Activated CD4-positive, alpha-beta T cell treated with anti-CD3 and anti-CD28 coated beads, Interleukin-2, amount 50 U/mL, for 16 hours (primary cell): ENCODE measurements at regions not wholly inside any gene's neighbourhood (a gene's known extent, or its start where the extent isn't known, plus 50 kb on each side); places are given as distances from the start of the nearest gene placed in this dataset.

Experiments
- DNase-seq: peaks from one replicate; pipeline ENCODE4 v3.0.0-alpha.2; 2020

DNA sequence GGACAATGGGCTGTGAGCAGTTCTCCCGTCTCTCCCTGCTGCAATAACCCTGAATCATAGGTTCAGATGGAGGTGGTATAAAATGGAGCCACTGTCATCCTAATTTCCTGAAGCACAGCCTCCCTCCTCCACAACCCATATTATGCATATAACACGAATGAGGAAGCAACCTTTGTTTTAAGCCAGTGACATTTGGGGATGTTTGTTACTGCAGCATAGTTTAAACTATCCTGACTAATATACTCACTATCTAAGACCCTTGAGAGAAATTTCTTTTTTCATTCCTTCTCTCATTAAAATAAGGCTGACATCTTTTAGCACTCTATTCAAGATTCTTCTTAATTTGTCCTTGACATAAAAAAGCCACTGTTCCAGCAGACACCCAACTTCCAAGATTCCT lies 413.4 kb downstream of the SOX9 start:
- no peak for DNase-seq

DNA sequence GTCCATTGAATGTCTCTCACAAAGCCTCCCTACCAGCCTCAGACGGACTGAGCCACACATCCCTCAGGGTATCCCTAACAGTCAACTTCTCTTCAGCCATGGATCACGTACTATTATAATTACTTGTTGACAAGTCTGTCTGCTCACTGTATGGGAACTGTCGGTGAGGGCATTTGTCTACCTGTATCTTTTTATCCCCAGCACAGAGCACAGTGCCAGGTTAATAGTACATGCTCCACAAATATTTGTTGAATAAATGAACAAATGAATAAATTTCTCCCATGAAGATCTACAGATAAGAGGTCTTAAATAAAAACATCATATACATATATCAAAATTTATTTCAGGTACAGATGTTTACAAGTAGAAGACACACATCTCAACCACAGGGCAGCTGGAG lies 414.0 kb downstream of the SOX9 start:
- no peak for DNase-seq

DNA sequence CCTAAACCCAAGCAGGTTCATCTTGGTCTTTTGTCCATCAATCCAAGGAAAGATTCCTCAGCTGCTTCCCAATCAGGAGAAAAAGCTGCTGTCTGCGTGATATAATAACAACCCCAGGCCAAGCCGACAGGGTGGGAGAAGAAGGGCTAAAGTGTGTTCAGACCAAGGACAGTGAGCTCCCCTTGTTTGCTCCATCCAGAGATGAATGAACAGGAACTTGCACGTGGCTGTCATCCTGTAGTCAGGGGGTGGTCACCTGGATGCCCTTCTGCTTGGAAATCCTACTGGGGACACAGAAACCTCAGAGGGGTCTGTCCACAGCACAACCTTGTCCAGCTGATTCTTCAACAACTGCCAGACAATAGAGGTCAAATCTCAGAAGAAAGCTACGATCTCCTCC lies 414.5 kb downstream of the SOX9 start:
- DNase-seq = no peak

DNA sequence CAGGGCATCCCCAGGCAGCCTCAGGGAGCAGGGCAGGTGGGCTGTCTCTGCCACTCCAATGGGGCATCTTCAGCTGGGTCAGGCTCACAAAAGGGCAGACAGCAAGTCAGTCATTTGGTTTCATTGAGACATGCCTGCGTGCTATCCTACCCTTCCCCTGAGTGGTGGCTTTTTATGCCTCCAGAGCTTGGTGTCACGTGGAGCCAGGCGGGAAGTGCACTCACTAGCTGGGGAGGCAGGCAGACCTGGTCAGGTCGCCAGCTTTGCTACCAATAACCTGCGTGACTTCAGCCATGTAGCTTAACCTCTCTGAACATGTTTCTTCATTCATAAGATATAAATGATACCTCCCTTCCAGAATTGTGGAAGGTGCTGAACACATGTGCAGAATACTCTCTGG lies 415.0 kb downstream of the SOX9 start:
- DNase-seq = no peak

DNA sequence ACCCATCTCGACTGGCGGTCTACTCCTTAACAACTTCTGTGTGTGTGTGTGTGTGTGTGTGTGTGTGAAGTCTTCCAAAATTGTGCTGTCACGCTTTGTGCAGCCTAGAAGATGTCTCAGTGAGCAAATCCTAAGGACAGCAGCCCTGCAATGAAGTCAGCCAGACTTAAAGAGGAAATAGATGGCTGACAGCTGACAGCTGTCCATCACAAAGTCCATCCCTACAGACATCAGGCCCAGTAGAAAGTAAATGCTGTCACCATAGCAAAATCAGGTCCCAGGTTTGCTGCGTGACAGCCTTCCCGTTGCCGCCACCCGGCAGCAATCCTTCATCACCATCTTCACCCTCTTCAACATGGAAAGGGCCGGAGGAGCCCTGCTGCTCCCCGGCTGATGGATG lies 416.0 kb downstream of the SOX9 start:
- no peak for DNase-seq

DNA sequence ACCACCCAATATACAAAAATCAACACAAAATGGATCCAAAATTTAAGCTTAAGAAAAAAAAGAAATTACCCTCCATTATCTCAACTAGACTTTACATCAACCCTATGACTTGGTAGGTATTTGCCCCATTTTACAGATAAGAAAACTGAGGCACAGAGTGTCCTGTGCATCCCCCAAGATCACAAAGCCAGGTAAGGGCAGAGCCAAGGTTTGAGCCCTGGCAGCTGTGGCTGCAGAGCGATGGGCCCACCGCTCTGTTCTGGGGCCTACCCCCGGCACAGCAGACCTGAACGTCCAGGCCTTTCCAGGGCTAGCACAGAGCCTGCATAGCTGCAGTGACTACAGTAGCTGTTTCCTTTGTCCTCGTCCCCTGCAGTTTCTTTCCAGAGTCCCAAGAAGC lies 417.6 kb downstream of the SOX9 start:
- DNase-seq = no peak

DNA sequence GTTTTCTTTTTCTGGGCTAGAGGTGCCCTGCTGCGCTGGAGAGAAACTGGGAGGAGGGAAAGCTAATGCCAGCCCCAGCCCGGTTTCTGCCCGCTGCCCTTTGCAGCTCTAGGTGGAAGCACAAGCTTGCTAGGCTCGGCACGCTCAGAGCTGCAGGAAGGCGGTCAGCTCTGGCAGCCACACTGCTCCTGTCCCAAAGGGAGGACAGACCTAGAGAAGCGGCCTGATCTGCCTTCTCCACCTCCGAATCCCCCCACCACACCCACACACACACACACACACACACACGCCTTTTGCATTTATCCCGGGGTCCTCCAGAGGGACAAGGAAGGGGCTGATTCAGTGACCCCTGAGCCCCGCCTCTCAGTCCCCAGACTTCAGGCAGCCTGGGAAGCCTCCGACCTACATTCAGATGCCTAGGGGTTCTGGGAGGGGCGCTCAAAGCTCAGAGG lies 418.1 kb downstream of the SOX9 start:
- no peak for DNase-seq

DNA sequence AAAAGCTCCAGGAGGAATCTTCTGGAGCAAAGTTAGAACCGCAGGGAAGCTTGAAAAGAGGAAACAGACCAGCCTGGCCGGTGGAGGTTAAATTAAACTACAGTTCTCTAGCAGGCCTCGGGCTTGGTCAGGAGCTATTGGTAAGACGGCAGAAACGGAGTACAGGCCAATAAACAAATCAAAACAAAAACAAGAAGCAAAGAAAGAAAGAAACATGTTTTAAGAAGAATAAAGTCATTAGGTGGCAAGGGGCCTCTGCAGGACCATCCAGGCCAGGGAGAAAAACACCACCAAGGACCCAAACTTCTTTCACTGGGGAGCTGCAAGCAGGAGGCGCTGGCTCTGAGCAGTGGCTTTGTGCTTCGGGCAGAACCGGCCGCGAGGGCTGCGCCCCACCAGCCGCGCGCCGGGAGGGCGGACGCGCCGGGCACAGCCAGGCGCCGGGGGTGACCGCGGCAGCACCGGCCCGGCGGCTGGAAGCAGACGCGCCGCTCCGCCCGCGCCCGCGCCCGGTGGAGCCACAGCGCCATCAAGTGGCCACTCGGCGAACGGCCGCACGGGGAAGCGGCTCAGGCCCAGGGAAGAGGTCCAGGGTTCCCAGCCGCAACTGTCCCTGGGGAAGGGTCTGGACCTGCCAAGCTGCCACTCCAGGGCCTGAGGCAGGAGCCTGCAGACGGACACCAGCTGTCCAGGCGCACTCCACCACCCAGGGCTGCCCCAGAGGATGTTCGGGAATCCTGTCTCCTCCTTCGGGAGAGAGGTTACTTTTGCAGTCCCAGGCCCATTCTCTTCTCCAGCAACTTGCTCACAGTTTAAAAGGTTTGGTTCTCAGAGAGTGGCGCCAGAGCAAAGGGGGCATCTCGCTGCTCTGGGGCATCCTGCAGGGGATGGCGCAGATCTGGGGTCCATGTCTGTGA lies 419.4 kb downstream of the SOX9 start:
- peak; percentile 59 for DNase-seq

DNA sequence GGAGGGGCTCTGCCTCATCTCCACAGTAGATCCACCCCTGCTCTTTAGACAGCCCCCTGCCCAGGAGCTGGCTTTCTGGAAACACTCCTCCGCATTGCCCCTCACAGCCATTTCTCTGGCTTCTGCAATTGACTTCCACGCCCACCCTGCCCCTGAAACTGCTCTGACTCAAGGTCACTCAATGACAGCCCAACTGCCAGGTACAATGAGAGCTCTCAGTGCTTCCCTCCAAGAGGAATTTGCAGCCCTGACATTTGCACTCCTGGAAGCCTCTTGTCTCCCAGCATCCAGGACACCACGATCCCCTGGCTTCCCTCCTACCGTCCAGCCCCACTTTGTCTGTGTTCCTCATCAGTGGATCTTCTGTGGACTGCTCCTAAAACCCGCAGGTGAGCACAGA lies 421.5 kb downstream of the SOX9 start:
- no peak for DNase-seq

DNA sequence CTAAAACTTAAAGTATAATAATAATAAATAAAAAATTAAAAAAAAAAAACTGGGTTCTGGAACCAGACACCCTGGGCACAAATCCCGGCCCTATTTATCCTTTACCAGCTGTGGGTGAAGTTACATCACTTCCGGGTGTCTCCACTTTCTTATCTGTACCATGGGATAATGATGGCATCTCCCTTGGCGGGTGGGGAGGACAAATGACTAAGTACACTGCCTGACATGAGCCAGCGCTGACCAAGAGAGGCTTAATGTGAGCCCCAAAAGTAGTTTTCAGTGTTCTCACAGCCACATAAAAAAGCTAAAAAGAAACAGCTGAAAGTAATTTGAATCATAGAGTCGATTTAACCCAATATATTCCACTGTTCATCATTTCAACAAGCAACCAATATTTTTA lies 424.9 kb downstream of the SOX9 start:
- DNase-seq = no peak

DNA sequence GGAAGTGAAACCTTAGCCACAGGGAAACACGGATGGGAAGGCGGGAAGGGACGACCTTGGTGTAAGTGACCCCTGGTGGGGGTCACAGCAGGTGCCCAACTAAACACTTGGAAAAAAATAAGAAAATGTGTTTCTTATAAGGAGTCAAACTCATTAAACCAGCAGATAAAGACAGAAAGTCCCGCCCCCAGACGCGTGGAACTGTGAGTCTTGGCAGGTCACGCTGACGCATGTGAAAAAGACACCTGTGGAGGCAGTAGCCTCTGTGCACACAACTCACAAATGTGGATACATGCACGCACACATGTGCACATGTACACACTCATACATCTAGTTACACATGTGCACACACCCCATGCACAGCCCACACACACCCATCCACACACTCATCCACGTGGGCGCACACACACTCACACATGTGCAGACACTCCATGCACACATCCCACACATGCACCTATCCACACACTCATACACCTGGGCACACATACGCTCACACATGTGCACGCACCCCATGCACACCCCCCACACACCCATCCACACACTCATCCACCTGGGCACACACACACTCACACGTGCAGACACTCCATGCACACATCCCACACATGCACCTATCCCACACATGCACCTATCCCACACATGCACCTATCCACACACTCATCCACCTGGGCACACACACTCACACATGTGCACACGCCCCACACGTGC lies 432.4 kb downstream of the SOX9 start:
- no peak for DNase-seq

DNA sequence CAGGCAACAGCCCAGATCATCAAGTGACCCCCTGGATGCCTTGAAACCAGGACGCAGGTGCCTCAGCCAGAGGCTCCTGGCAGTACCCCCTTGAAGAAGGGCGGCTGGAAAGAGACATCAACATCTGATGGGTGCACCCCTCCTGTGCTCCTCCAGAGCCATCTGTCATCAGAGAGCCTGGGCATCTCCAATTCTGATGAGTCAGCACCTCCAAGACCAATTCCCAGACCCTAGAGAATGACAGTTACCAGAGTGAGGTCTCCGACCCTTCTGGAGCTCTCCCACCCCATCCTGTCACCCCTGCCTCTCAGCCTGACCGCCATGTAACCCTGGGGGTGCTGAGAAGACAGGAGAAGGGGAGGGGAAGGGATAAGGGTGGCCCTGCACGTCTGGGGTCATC lies 433.7 kb downstream of the SOX9 start:
- no peak for DNase-seq

DNA sequence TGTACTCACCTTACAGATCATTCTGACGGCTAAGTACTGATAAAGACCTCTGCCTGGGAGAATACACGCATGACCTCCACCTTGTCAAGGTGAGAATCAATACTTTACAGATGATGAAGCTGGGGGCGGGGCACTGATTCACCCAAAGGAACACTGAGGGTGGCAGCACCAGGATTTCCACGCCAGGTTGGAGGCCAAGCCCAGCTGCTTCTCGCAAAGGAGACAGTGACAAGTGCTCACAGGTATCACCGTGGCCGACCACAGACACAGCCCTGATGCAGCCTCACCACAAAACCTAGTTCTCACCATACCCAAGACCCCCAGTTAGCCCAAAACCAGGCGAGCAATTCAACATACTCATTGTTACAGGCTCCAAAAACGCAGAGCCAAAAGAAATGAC lies 434.2 kb downstream of the SOX9 start:
- DNase-seq = no peak

DNA sequence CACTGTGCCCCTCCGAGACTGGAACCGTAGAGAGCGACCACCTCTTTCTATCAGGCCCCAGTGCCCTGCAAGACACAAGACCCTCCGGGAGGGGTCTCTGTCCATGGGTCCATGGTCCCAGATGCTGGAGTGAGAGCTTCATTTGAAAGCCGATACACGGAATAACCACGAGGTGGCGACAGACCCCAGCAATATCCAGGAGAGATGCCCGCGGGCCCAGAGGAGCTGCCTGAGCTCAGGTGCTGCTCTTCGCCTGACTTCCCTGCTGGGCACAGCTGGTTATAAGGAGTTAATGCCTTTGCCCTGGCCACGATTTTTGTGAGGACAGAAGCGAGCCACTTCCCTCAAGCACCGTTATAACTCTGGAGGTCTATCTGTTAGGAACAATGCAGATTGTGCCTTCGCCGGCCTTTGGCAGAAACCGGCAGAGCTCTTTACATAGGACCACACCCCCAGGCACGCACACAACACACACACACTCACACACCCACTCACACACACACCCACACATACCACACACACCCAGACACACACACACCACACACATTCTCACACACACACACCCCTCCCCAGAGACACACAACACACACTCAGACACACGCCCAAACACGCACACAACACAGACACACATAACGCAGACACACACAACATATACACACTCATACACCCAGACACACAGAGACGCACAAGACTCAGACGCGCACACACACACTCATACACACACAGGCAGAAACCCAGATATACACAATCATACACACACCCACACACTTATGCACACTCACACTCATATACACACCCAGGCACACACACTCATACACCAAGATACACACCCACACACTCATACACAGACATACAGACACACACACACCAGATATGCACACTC lies 436.4 kb downstream of the SOX9 start:
- peak; percentile 72 for DNase-seq

DNA sequence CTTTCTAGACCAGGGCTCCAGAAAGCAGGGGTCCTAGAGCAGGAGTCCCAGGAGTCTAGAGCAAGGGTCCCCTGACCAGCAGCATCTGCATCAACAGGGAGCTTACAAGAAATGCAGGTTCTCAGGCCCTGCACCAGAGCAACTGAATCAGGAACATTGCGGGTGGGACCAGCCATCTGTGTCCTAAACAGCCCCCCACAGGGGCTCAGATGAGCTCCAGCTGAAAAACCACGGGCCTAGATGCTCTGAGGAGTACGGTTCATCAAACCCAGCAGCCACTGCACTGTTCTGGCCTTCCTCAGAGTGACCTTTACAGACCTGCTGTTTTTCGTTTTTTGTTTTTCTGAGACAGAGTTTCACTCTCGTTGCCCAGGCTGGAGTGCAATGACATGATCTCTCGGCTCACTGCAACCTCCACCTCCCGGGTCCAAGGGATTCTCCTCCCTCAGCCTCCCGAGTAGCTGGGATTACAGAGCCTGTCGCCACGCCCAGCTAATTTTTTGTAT lies 438.2 kb downstream of the SOX9 start:
- no peak for DNase-seq

DNA sequence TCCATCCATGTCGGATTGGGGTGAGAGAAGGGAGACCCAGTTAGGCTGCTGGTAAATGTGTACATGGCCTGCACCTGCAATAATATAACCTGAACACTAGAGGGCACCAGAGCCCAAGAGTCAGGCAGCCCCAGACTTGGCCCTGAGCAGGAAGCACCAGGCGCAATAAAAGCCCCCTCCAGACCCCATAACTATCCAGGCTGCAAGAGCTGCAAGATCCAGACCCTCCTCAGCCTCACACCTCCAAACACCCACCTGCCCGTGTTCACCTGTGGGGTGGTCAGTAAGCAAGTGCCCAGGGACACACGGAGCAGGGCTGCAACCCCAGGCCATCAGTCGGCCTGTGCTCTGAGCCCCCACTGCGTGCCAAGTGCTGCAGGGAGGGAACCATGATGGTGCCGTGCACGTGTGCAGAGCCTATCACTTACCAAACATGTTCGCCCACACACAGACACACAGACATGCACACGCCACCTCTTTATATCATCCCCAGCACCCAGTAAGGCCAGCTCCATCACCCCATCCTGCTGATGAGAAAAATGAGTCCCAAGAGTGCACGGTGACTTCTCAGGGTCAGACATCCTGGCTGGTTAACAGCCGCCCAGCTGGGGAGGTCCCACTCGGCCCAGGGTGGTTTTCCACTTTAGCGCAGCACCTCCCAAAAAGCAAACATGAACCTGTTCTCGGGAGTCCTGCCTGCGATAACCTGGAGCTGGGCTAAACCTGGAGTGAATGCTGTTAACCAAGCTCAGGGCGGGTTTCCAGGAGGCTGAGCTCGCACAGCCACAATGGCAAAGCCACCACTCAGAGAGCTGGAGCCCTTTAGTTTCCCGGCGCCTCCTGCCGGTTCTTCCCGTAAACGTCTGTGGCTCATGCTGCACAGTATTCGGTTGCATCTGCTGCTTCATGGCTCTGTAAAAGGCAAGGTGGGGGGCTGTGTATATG lies 439.8 kb downstream of the SOX9 start:
- peak; percentile 58 for DNase-seq

DNA sequence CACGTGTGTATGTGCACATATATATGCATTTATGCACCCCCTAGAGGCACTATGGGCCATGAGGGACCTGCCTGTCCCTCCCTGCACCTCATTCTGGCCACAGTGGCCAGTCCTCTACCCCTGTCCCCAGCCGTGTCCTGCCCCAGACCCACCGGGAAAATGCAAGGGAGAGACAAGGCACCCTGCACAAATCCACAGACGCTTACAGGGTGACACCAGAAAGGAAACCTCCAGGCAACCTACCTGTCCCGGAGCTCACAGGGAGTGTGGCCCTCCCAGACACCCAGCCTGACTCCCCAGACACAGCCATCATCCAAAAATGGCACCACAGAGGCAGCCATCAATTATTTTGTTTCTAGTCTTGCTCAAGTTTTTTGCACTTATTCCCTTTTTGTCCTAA lies 440.4 kb downstream of the SOX9 start:
- no peak for DNase-seq

DNA sequence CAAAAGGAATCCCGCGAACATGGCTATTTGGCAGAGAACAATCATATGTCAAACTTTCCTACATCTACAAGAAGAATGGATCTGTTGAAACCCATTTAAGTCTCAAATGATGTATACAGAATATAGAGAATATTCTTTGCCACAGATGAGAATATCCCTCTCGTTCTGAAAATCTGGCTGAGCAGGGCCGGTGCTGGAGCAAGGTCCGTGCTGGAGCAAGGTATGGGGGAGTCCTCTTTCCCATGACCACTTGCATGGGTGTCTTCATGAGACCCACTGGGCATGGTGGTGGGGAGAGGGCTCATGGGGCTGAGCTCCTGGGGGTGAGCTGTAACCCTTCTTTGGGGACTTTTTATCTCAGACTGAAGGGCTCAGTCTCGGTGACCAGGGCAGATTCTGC lies 440.9 kb downstream of the SOX9 start:
- no peak for DNase-seq

DNA sequence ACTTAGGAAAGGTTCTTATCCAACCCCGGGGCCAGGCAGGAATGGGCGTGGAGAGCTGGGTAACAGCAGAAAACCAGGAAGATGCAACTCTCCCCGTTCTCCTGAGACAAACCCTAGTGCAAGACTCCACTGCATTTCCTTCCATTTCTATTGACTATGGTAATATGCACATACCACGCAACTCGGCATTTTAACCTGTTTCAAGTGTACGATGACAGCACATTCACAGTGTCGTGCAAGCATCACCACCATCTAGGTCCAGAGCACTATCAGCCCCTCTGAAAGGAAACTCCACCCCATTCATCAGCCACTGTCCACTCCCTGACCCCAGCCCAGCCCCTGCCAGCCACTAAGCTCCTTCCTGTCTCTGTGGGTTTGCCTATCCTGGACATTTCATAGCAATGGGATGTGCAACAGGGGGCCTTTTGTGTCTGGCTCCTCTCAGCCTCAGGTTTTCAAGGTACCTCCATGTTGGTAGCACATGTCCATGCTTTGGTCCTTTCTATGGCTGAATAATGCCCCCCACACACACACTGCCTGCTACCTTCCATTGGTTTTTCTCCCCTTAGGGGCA lies 441.9 kb downstream of the SOX9 start:
- no peak for DNase-seq

DNA sequence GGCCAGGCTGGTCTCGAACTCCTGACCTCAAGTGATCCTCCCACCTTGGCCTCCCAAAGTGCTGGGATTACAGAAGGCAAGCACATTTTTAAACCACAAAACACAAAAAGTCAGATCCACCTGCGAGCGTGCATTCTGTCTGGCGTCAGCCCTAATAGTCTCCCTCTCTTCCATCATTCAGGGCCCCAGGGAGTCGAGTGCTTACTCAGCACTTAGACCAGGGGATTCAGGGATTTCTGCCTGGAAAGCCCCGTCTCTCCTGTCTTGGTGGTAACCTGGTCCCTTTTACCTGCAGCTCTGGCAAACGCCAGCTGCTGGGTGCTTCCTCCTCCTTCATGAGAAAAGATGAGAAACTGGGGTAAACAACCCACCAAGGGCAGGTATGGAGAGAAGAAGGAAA lies 443.1 kb downstream of the SOX9 start:
- DNase-seq = no peak

DNA sequence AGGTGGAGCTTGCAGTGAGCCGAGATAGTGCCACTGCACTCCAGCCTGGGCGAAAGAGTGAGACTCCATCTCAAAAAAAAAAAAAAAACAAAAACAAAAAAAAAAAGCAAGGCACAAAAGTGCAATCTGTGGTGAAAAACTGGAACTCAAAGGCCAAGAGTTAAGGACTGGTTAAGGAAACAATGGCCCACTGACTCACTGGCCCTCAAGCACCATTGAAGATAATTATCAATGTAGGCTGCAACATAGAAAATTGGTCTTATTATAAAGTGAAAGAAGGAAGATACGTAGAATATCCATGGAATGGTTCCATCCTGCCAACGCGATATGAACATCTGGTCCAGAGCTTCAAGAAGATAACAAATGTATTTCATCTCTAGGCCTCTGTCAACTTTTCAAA lies 444.2 kb downstream of the SOX9 start:
- no peak for DNase-seq

DNA sequence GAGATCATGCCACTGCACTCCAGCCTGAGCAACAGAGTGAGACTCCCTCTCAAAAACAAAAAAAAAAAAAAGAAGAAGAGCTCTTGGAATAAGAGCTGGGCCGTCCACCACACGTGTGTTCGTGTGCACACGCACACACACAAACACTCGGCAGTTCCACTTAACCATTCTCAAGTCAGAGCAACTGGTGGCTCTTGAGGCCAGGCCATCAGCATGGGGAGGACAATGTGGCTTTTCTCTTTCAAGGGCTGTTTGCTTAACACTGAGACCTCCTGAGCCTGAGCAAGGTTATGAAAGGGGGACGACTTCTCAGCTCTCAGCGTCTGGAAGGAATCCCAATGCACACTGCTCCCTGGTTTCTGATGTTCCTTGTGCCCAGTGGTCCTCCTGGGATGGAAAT lies 444.9 kb downstream of the SOX9 start:
- DNase-seq = no peak
